ENCODE measurements at regions not wholly inside any gene's neighbourhood (a gene's known extent, or its start where the extent isn't known, plus 50 kb on each side); places are given as distances from the start of the nearest gene placed in this dataset.

DNA sequence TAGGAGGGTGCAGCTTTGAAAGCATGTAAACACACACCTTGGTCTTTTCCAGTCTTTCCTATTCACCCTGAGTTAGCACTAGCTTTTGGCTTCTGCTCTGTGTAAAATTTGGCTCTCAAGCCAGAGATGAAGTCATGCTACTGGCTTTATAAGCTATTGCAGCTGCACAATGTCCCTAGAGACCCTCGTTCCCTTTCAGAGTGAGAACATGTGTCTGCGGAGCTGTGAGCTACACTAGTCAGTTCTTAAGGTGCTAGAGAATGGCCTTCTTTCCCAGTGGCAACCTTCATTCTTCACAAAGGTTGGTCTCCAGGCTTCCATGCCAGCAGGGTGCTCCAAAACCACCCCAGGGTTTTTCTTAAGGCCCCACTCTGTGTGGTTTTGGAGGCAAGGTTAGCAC lies 199.1 kb downstream of the SPATA18 start:
- no peaks in the 10 kb centered on the region for H3K36me3 ChIP-seq (ENCODE audit: insufficient read depth, low read length)
- Mint-ChIP-seq H3K4me1 (ENCODE audit: low read depth, unreplicated experiment) (peaks cover 6% of the 10 kb centered on the region), H3K4me3 (ENCODE audit: unreplicated experiment) (no peak overlapping the region), H3K27ac (ENCODE audit: unreplicated experiment) (no peak overlapping the region), H3K36me3 (ENCODE audit: low read depth, unreplicated experiment) (no peaks in the 10 kb centered on the region), H3K27me3 (ENCODE audit: low read depth, unreplicated experiment) (peaks cover 5% of the 10 kb centered on the region), H3K9me3 (ENCODE audit: unreplicated experiment) (peaks cover 4% of the 10 kb centered on the region)
- H3K4me3 ChIP-seq (ENCODE audit: insufficient read depth, low read depth, low read length): no peak overlapping the region
- TF ChIP-seq EZH2 (IDR thresholded peaks at IDR 0.05; ENCODE audit: insufficient read depth, low read length): no peak
- TF ChIP-seq, protein P1, sequence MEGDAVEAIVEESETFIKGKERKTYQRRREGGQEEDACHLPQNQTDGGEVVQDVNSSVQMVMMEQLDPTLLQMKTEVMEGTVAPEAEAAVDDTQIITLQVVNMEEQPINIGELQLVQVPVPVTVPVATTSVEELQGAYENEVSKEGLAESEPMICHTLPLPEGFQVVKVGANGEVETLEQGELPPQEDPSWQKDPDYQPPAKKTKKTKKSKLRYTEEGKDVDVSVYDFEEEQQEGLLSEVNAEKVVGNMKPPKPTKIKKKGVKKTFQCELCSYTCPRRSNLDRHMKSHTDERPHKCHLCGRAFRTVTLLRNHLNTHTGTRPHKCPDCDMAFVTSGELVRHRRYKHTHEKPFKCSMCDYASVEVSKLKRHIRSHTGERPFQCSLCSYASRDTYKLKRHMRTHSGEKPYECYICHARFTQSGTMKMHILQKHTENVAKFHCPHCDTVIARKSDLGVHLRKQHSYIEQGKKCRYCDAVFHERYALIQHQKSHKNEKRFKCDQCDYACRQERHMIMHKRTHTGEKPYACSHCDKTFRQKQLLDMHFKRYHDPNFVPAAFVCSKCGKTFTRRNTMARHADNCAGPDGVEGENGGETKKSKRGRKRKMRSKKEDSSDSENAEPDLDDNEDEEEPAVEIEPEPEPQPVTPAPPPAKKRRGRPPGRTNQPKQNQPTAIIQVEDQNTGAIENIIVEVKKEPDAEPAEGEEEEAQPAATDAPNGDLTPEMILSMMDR (IDR thresholded peaks at IDR 0.05; ENCODE audit: insufficient read depth, low read depth, low read length): no peak
- H3K27me3 ChIP-seq (ENCODE audit: insufficient read depth, low read length): no peaks in the 10 kb centered on the region
- DNase-seq (ENCODE audit: low read depth) (no peak), FAIRE-seq (no peak)
- no peak overlapping the region for H3K27ac ChIP-seq (ENCODE audit: low read depth, low read length)
- no peaks in the 10 kb centered on the region for H3K4me1 ChIP-seq (ENCODE audit: insufficient read depth, low read length)
- no peaks in the 10 kb centered on the region for H3K9me3 ChIP-seq (ENCODE audit: insufficient read depth, low read depth, low read length)
- H3K9ac ChIP-seq (ENCODE audit: low read length): no peak overlapping the region
- H3K4me2 ChIP-seq (ENCODE audit: low read length): no peak overlapping the region
- no peaks in the 10 kb centered on the region for H3K79me2 ChIP-seq (ENCODE audit: insufficient read depth, low read length)
- no peaks in the 10 kb centered on the region for H4K20me1 ChIP-seq (ENCODE audit: insufficient read depth, low read length)
- H2AFZ ChIP-seq (ENCODE audit: low read depth, low read length): no peak overlapping the region

GRCh38 chr4:52251864-52252263 lies 200.8 kb downstream of the SPATA18 start:
- no peak for TF ChIP-seq EZH2 (IDR thresholded peaks at IDR 0.05; ENCODE audit: insufficient read depth, low read length)
- TF ChIP-seq, protein P1 (IDR thresholded peaks at IDR 0.05; ENCODE audit: insufficient read depth, low read depth, low read length): no peak
- DNase-seq (ENCODE audit: low read depth) (no peak), FAIRE-seq (no peak)
- Histone ChIP-seq H3K36me3 (ENCODE audit: insufficient read depth, low read length) (no peaks in the 10 kb centered on the region), H3K9me3 (ENCODE audit: insufficient read depth, low read depth, low read length) (no peaks in the 10 kb centered on the region), H3K4me3 (ENCODE audit: insufficient read depth, low read depth, low read length) (no peak overlapping the region), H3K27ac (ENCODE audit: low read depth, low read length) (no peak overlapping the region), H2AFZ (ENCODE audit: low read depth, low read length) (no peak overlapping the region), H3K4me2 (ENCODE audit: low read length) (no peak overlapping the region), H3K9ac (ENCODE audit: low read length) (no peak overlapping the region), H3K27me3 (ENCODE audit: insufficient read depth, low read length) (no peaks in the 10 kb centered on the region), H3K4me1 (ENCODE audit: insufficient read depth, low read length) (no peaks in the 10 kb centered on the region), H4K20me1 (ENCODE audit: insufficient read depth, low read length) (no peaks in the 10 kb centered on the region), H3K79me2 (ENCODE audit: insufficient read depth, low read length) (no peaks in the 10 kb centered on the region)
- Mint-ChIP-seq H3K36me3 (ENCODE audit: low read depth, unreplicated experiment) (no peaks in the 10 kb centered on the region), H3K27me3 (ENCODE audit: low read depth, unreplicated experiment) (peaks cover 9% of the 10 kb centered on the region), H3K27ac (ENCODE audit: unreplicated experiment) (no peak overlapping the region), H3K4me3 (ENCODE audit: unreplicated experiment) (no peak overlapping the region), H3K9me3 (ENCODE audit: unreplicated experiment) (peaks cover 4% of the 10 kb centered on the region), H3K4me1 (ENCODE audit: low read depth, unreplicated experiment) (peaks cover 6% of the 10 kb centered on the region)

- H4K20me1 ChIP-seq (ENCODE audit: insufficient read depth, low read length): no peaks in the 10 kb centered on the region
- H3K9ac ChIP-seq (ENCODE audit: low read length): no peak overlapping the region
- H3K79me2 ChIP-seq (ENCODE audit: insufficient read depth, low read length): no peaks in the 10 kb centered on the region
- no peak overlapping the region for H3K4me3 ChIP-seq (ENCODE audit: insufficient read depth, low read depth, low read length)
- no peaks in the 10 kb centered on the region for H3K36me3 ChIP-seq (ENCODE audit: insufficient read depth, low read length)
- Mint-ChIP-seq H3K27me3 (ENCODE audit: low read depth, unreplicated experiment) (peaks cover 9% of the 10 kb centered on the region), H3K4me1 (ENCODE audit: low read depth, unreplicated experiment) (peaks cover 6% of the 10 kb centered on the region), H3K36me3 (ENCODE audit: low read depth, unreplicated experiment) (no peaks in the 10 kb centered on the region), H3K27ac (ENCODE audit: unreplicated experiment) (no peak overlapping the region), H3K4me3 (ENCODE audit: unreplicated experiment) (no peak overlapping the region), H3K9me3 (ENCODE audit: unreplicated experiment) (peaks cover 4% of the 10 kb centered on the region)
- H3K27ac ChIP-seq (ENCODE audit: low read depth, low read length): no peak overlapping the region
- no peaks in the 10 kb centered on the region for H3K4me1 ChIP-seq (ENCODE audit: insufficient read depth, low read length)
- no peak overlapping the region for H2AFZ ChIP-seq (ENCODE audit: low read depth, low read length)
- H3K27me3 ChIP-seq (ENCODE audit: insufficient read depth, low read length): no peaks in the 10 kb centered on the region
- FAIRE-seq: no peak
- no peak for DNase-seq (ENCODE audit: low read depth)
- H3K4me2 ChIP-seq (ENCODE audit: low read length): no peak overlapping the region
- TF ChIP-seq EZH2 (IDR thresholded peaks at IDR 0.05; ENCODE audit: insufficient read depth, low read length): no peak
- TF ChIP-seq, protein P1 (IDR thresholded peaks at IDR 0.05; ENCODE audit: insufficient read depth, low read depth, low read length): no peak
- peaks cover 3% of the 10 kb centered on the region for H3K9me3 ChIP-seq (ENCODE audit: insufficient read depth, low read depth, low read length)
Observed at GRCh38 chr4:52253025-52253424, 201.9 kb downstream of the SPATA18 start.
